Inflammatory macrophage treated with lipopolysaccharide for 1 hour (primary cell): ENCODE measurements at regions not wholly inside any gene's neighbourhood (a gene's known extent, or its start where the extent isn't known, plus 50 kb on each side); places are given as distances from the start of the nearest gene placed in this dataset.
"Not testable (repeated sequence)": the region's sequence is repeated elsewhere in the genome, so short reads cannot be mapped to it uniquely, and the experiment has no call there.

Experiments used
- DNase-seq, 2 donors: peaks; one replicate each; pipeline ENCODE4 v3.0.0-alpha.2; 2020 to 2022

GRCh38 chr7:152956006-152956405 lies 196.5 kb downstream of the ACTR3B start:
- DNase-seq = no peak

- no peak for DNase-seq
Measured at GRCh38 chr7:152959610-152960009, 200.1 kb downstream of the ACTR3B start.

DNA sequence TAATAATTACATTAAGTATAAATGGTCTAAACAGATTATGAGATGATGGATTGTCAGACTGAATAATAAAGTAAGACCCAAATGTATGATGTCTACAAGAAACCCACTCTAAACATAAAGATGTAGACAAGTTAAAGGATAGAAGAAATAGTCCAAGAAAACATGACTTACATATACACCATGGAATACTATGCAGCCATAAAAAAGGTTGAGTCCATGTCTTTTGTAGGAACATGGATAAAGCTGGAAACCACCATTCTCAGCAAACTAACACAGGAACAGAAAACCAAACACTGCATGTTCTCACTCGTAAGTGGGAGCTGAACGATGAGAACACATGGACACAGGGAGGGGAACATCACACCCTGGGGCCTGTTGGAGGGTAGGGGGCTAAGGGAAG lies 202.2 kb downstream of the ACTR3B start:
- not testable (repeated sequence) for DNase-seq

- DNase-seq = no peak
Measured at GRCh38 chr7:152966189-152966588, 206.6 kb downstream of the ACTR3B start.

GRCh38 chr7:152967958-152968357 lies 208.4 kb downstream of the ACTR3B start:
- no peak for DNase-seq

GRCh38 chr7:152968514-152968913 lies 209.0 kb downstream of the ACTR3B start:
- no peak for DNase-seq

DNA sequence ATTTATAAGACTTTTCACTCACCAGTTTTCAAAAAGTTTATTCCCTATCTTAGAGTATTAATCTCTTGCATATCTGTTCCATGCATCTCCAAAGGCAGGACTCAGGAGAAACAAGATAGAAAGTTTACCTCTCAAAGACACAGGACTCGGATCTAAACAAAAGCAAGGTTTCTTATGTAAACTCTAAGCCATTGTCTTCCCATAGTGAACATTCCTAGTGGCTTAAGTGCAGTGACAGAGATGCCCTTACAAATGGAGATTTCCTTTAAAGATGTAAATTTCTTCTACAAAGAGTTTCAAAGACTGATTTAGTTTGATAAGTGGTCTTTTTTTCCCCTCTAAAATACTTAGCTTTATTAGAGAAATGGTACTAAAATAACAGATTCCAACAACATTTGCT lies 209.8 kb downstream of the ACTR3B start:
- DNase-seq = no peak

GRCh38 chr7:152969839-152970238 lies 210.3 kb downstream of the ACTR3B start:
- DNase-seq = no peak

DNA sequence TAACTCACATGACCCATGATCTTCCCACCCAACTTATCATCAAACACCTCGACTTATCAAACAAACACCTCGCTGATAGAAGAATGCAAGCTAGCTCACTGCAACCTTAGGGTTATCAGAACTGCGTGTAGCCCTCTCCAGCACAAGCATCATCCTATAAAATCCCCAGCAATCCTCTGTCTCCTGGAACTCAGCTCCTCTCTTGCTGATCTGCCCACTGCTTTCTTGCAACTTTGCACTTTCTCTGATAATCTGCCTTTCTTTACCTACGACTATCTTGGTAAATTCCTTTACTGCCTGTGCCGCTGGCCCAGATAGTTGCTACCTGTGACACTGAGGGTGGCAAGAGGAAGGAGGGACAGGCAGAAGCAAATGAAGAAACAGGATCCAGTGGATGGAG lies 210.9 kb downstream of the ACTR3B start:
- no peak for DNase-seq

DNA sequence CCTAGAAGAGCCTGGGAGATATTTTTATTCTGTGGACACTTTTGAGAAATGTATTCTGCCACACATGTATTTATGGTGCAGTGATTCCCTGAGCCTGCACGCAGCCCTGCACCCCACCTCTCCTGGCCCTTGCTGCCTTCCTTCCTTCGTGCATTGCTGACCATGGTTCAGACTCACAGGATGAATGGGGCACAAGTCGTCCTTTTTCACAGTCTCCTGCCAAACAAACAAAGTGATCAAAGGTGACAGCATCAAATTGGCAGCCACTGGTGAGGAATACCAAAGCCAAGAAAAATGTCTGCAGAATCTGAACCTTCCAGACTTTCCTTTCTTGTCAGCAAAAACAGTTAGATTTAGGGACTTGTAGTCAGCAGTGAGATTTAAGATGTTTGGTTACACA lies 215.0 kb downstream of the ACTR3B start:
- DNase-seq = no peak

DNA sequence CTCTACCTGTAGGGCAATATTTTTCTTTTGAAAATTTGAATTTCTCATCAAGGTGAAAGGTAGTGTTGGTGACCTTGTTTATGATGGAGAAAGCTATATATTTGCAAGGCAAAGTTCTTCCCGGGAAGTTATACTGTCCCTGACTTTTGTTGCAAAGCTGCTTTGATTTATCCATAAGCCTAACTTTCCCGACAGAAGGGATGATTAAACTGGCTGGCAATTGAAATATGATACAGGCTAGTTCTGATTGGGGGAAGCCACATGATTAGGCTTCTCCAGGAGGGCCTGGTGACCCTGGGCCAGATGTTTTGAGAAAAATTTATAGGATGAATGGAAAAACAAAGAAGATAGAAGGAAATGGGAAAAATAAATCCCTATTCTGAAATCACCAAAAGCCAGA lies 215.5 kb downstream of the ACTR3B start:
- DNase-seq = no peak

- DNase-seq = no peak
Measured at GRCh38 chr7:152979376-152979775, 219.8 kb downstream of the ACTR3B start.

DNA sequence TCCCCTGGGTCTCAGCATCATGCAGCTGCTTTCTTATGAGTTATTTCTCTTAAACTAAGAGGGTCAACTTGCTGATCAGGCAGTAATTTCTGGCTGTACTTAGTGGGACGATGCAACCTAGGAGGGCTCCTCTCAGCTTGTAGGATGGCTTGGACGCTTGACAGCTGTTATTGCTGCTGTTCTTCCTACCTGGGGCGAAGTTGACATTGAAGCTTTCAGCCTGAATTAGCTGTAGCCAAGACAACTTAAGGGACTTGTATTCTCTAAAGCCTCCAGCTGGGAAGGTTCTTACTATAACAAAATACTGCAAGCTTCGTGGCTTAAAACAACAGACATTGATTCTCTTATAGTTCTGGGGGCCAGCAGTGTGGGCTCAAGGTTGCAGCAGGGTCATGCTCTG lies 224.9 kb downstream of the ACTR3B start:
- no peak for DNase-seq

DNA sequence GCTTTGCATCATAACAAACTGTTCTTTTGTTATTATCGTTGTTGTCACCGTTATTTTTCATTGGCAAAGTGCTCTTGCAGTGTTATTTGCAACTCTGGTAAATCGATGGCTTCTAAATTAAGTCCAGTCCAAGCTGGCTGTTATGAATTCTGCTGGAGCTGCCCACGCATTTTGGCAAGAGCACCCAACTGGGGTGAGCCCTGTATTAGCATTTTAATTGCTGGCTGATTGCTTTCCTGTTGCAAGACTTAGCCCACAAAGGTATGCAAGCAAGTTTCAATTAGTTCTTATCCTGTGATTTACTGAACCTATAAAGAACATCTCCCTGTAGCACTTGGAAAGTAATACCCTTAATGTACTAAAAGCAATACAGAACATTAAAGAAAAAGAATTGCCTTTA lies 226.8 kb downstream of the ACTR3B start:
- DNase-seq = no peak

DNA sequence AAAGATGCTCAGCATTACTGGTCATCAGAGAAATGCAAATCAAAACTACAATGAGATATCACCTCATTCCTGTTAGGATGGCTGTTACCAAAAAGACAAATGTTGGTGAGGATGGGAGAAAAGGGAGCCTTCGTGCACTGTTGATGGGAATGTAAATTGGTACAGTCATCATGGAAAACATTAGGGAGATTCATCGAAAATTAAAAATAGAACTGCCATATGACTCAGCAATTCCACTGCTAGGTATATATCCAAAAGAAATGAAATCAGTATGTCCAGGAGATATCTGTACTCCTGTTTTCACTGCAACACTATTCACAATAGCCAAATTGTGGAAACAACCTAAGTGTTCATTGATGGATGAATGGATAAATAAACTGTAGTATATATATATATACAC lies 228.1 kb downstream of the ACTR3B start:
- no peak for DNase-seq

DNA sequence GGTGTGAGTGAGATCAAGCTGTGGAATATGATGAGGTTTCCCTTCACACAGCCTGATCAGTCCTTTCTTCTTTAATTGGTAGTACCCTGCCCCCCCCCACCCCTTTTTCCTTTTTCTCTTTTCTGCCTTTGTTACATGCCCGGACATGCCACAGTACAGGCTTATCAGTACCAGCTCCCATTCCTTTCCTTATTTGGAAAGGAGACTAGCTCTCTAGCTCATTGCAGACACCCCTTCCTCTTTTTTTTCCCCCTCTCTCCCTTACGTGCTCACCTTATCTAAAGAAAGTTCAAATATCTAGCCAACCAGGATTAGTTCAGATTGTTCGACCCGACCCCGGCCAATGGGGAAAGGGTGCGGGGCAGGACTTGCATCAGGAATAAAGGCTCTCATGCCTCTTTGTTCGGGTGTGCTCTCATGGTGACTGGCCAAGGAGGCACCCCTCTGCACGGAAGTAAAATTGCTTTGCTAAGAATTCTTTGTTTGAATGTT lies 230.4 kb downstream of the ACTR3B start:
- no peak for DNase-seq

GRCh38 chr7:152998420-152998819 lies 238.9 kb downstream of the ACTR3B start:
- no peak for DNase-seq

DNA sequence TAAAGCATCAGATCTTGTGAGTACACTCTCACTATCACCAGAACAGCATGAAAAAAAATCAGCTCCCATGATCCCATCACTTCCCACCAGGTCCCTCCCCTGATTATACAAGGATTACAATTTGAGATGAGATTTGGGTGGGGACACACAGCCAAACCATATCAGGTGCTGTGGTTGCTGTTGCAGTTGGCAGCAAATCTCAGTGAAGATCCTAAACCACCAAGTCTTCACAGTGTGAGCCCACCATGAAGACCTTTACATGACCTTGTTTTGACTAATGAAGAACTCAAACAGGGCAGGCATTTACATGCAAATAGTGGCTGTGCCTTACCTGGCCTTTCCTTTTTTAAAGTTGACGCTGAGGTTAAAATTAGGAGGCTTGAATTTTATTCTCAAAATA lies 242.6 kb downstream of the ACTR3B start:
- DNase-seq = no peak

- no peak for DNase-seq
Measured at GRCh38 chr7:153002572-153002971, 243.0 kb downstream of the ACTR3B start.

GRCh38 chr7:153004341-153004740 lies 244.8 kb downstream of the ACTR3B start:
- no peak for DNase-seq

- no peak for DNase-seq
Measured at GRCh38 chr7:153005750-153006435, 246.3 kb downstream of the ACTR3B start.

DNA sequence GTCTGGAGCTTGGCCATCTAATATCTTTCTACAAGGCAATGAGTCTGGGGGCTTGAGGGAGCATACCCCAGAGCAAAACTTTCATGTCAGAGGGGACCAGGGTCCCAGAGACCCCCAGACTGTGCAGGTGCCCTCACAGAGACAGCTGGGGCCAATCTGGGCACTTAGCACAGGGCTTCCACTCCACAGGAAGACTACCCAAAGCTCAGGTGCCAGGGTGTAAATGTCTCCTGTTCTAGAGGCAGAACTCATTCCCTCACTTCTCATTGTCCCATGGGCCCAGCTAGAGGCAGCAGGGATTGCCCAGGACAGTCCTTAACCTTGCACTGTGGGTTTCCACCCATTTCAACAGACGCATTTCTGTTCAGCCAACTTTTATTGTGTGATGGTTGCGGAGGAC lies 246.9 kb downstream of the ACTR3B start:
- no peak for DNase-seq

- no peak for DNase-seq
Measured at GRCh38 chr7:153006911-153007310, 247.4 kb downstream of the ACTR3B start.

- DNase-seq = no peak
Measured at GRCh38 chr7:153010416-153010815, 250.9 kb downstream of the ACTR3B start.

- DNase-seq = no peak
Measured at GRCh38 chr7:153012203-153012602, 252.7 kb downstream of the ACTR3B start.
